ENCODE measurements at regions not wholly inside any gene's neighbourhood (a gene's known extent, or its start where the extent isn't known, plus 50 kb on each side); places are given as distances from the start of the nearest gene placed in this dataset.

GRCh38 chr5:172505403-172505759 lies 51.1 kb upstream of the SH3PXD2B start:
- no peak overlapping the region for H3K4me2 ChIP-seq (ENCODE audit: low read length)
- H3K4me1 ChIP-seq (ENCODE audit: low read length): no peaks in the 10 kb centered on the region
- no peaks in the 10 kb centered on the region for H3K36me3 ChIP-seq (replicated peaks; ENCODE audit: low read depth, low read length)
- no peaks in the 10 kb centered on the region for H3K9me3 ChIP-seq (ENCODE audit: insufficient read depth, low read length)
- H3K4me3 ChIP-seq (ENCODE audit: low read length): no peak overlapping the region
- H3K79me2 ChIP-seq (ENCODE audit: low read length): no peaks in the 10 kb centered on the region
- no peak overlapping the region for H2AFZ ChIP-seq (ENCODE audit: low read depth, low read length)
- H3K27ac ChIP-seq (ENCODE audit: low read length): no peak overlapping the region
- no peak overlapping the region for H3K9ac ChIP-seq (ENCODE audit: low read length)
- TF ChIP-seq EZH2phosphoT487 (IDR thresholded peaks at IDR 0.05; ENCODE audit: low read depth): no peak
- TF ChIP-seq CTCF (IDR thresholded peaks at IDR 0.05; ENCODE audit: low read depth, low read length): no peak
- no peaks in the 10 kb centered on the region for H4K20me1 ChIP-seq (ENCODE audit: insufficient read depth, low read length)
- peaks cover 20% of the 10 kb centered on the region for H3K27me3 ChIP-seq (ENCODE audit: low read depth, low read length)

DNA sequence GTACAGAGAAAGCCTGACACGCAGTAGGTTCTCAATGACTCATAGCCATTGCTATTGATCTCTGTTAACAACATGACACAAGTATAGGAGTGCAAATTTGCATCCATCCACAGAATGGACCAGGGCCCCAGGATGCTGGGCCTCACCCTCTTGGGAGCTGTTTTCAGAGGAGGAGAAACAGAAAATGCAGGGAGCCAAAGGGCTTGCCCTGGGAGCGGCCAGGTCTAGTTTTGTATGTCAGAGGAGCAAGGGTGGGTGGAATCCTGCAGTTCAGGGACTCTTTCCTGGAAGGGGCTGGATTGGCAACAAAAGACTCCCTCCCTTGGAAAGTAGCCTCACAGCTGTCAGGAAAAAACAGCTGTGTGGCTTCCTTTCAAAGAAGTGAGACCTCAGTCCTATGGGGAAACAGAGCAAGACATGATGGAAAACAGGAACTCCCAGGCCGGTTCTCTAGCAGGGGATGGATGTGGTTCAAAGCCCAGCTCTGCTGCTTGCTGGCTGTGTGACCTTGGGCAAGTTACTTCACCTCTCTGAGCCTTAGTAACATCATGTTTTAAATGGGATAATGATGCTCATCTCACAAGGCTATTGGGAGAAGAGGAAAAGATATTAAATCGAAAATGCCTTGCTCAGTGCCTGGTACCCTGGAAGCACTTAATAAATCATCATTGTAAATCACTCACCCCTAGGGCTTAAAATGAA lies 50.5 kb upstream of the SH3PXD2B start:
- Histone ChIP-seq H3K9me3 (ENCODE audit: insufficient read depth, low read length) (no peaks in the 10 kb centered on the region), H3K4me2 (ENCODE audit: low read length) (no peak overlapping the region), H3K4me1 (ENCODE audit: low read length) (no peaks in the 10 kb centered on the region), H3K27ac (ENCODE audit: low read length) (no peak overlapping the region), H3K27me3 (ENCODE audit: low read depth, low read length) (peaks cover 17% of the 10 kb centered on the region; the same call in 1 of the 2 replicates), H4K20me1 (ENCODE audit: insufficient read depth, low read length) (no peaks in the 10 kb centered on the region), H3K79me2 (ENCODE audit: low read length) (no peaks in the 10 kb centered on the region), H3K4me3 (ENCODE audit: low read length) (no peak overlapping the region), H3K36me3 (replicated peaks; ENCODE audit: low read depth, low read length) (no peaks in the 10 kb centered on the region), H2AFZ (ENCODE audit: low read depth, low read length) (no peak overlapping the region), H3K9ac (ENCODE audit: low read length) (no peak overlapping the region)
- TF ChIP-seq CTCF (IDR thresholded peaks at IDR 0.05; ENCODE audit: low read depth, low read length): no peak
- TF ChIP-seq EZH2phosphoT487 (IDR thresholded peaks at IDR 0.05; ENCODE audit: low read depth): no peak

DNA sequence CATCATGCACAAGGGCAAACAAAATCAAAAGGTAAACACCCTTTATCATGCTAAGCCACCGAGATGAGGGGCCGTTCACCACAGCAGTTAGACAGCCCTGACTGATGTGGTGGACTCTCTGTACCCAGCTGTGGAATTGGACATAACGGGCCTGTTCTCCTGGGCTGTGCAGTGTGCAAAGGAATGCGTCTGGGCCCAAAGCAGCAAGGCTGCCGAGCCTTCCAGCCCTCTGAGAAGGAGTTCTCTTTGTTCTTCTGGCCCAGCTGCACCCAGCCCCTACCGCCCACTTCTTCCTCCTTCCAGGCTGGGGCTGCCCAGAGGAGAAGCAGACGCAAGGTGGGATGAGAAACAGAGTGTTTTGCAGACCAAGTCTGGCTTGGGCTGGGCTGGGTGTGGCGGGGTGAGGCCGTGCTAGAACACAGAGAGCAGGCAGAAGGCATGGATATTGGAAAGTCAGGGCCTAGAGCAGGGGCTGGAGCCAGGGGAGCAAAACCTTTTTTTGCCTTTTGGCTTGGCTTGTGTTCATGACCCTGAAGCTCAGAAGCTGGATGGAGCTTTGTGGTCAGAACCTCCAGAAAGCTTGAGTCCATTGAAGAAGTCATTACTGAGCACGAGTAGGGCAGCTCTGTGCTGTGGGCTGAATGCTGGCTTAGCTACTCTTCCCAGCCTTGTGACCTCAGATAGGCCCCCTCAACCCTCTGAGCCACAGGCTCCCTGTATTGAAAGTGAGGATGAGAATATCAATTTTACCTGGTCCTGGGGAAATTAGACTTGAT lies 49.8 kb upstream of the SH3PXD2B start:
- H3K27me3 ChIP-seq (ENCODE audit: low read depth, low read length): peaks cover 14% of the 10 kb centered on the region; the same call in 1 of the 2 replicates
- no peaks in the 10 kb centered on the region for H3K4me1 ChIP-seq (ENCODE audit: low read length)
- H3K79me2 ChIP-seq (ENCODE audit: low read length): no peaks in the 10 kb centered on the region
- no peak overlapping the region for H2AFZ ChIP-seq (ENCODE audit: low read depth, low read length)
- H3K27ac ChIP-seq (ENCODE audit: low read length): no peak overlapping the region
- no peaks in the 10 kb centered on the region for H4K20me1 ChIP-seq (ENCODE audit: insufficient read depth, low read length)
- no peaks in the 10 kb centered on the region for H3K9me3 ChIP-seq (ENCODE audit: insufficient read depth, low read length)
- H3K36me3 ChIP-seq (replicated peaks; ENCODE audit: low read depth, low read length): no peaks in the 10 kb centered on the region
- H3K9ac ChIP-seq (ENCODE audit: low read length): no peak overlapping the region
- no peak for TF ChIP-seq CTCF (IDR thresholded peaks at IDR 0.05; ENCODE audit: low read depth, low read length)
- TF ChIP-seq EZH2phosphoT487 (IDR thresholded peaks at IDR 0.05; ENCODE audit: low read depth): no peak
- no peak overlapping the region for H3K4me3 ChIP-seq (ENCODE audit: low read length)
- no peak overlapping the region for H3K4me2 ChIP-seq (ENCODE audit: low read length)
